ENCODE measurements at regions not wholly inside any gene's neighbourhood (a gene's known extent, or its start where the extent isn't known, plus 50 kb on each side); places are given as distances from the start of the nearest gene placed in this dataset.

GRCh38 chr22:49306632-49307480 lies 520.8 kb downstream of the BRD1 start:
- no peak for DNase-seq

- DNase-seq: no peak
These were observed 521.6 kb downstream of the BRD1 start for GRCh38 chr22:49305966-49306631.

- no peak for DNase-seq
These were observed 522.3 kb downstream of the BRD1 start for GRCh38 chr22:49305214-49305965.

GRCh38 chr22:49303781-49304461 lies 523.8 kb downstream of the BRD1 start:
- DNase-seq: no peak

DNA sequence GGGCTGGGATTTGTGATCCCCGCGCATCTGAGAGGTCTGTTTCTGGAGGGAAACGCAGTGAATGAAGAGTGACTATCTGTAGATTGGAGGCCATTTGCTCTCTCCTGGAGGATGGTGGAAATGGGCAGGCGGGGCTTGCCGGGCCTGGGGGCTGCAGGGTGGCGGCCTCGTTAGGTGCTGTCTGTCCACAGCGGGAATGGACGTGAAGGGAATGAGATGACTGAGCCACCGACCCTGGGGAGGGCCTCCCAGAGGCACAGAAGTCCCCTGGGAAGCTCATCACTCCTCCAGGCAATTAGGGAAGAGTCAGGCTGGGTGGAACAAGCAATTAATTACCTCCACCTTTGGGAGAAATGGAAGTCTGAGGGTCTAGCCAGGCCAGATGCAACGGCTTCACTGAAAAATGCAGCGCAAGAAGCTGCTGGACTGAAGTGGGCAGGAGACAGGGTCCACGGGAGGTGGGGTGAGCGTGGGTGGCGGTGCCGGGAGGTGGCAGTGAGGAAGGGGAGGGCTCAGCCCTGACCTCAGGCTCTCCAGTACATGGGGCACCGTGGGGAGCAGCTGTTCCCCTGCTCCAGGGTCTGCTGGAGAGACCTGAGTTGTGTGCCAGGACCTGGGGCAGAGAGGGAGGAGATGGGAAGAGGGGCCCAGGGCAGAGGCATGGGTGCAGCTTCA lies 524.5 kb downstream of the BRD1 start:
- no peak for DNase-seq

DNA sequence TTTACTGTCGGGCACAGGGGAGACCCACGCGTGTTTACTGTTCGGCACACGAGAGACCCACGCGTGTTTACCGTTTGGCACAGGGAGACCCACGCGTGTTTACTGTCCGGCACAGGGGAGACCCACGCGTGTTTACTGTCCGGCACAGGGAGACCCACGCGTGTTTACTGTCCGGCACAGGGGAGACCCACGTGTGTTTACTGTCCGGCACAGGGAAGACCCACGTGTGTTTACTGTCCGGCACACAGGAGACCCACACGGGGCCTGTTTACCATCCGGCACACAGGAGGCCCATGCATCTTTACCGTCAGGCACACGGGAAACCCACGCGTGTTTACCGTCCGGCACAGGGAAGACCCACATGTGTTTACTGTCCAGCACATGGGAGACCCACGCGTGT lies 525.1 kb downstream of the BRD1 start:
- DNase-seq: no peak

GRCh38 chr22:49302150-49302460 lies 525.6 kb downstream of the BRD1 start:
- no peak for DNase-seq

GRCh38 chr22:49301398-49302149 lies 526.1 kb downstream of the BRD1 start:
- no peak for DNase-seq

DNA sequence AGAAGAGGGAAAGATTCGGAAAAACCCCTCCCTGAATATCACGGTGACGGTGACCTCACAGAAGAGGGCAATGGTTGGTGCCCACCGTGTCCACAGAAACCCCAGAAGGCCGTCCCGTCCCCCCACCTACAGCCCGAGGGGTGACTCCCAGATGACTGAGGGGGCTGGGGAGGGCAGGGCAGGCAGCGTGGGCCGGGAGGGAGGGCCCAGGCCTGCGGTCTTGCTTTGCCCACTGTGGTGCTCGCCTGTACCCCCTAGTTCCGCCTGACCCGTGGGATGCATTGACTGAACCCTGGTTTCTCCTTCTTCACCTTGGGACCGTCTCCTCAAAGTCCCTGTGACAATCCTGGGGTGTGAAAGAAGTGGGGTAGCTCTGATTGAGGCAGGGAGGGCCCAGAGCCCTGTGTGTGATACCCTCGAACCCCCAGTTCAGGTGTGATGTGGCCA lies 526.7 kb downstream of the BRD1 start:
- DNase-seq: no peak

DNA sequence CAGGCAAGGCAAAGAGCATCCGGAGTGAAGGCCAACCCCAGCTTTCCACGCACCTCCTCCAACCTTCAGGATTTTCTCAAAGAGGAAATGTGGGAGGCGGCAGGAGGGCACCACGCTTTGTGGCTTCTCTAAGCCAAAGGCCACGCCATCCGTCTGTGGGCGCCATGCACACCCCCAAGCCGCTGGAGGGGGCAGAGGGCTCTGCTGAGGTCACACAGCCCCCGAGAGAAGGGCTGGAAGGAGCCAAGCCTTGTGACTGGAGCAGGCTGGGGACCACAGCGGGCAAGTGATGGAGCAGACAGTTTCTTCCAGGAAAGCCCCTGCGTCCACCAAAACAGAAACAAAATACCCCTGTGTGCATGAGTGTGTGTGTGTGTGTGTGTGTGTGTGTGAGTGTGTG lies 527.4 kb downstream of the BRD1 start:
- no peak for DNase-seq

DNA sequence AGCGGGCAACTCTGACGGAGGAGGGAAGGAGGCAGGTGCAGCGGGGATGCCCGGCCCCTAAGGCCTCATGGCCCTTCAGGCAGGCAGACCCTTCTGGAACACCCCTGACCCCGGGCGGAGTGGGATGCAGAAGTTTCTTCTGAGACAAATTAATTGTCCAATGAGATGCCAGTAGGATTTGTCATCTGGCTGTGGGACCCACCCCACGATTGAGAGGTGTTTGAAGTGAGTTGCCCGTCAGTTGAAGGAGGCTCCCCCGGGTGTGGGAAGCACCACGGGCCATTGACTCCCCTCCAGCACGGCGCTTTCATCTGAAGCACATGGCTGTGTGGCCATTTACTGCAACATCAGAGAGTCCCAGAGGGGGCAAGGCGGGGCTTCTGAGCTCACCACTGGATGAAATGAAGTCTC lies 527.8 kb downstream of the BRD1 start:
- no peak for DNase-seq

DNA sequence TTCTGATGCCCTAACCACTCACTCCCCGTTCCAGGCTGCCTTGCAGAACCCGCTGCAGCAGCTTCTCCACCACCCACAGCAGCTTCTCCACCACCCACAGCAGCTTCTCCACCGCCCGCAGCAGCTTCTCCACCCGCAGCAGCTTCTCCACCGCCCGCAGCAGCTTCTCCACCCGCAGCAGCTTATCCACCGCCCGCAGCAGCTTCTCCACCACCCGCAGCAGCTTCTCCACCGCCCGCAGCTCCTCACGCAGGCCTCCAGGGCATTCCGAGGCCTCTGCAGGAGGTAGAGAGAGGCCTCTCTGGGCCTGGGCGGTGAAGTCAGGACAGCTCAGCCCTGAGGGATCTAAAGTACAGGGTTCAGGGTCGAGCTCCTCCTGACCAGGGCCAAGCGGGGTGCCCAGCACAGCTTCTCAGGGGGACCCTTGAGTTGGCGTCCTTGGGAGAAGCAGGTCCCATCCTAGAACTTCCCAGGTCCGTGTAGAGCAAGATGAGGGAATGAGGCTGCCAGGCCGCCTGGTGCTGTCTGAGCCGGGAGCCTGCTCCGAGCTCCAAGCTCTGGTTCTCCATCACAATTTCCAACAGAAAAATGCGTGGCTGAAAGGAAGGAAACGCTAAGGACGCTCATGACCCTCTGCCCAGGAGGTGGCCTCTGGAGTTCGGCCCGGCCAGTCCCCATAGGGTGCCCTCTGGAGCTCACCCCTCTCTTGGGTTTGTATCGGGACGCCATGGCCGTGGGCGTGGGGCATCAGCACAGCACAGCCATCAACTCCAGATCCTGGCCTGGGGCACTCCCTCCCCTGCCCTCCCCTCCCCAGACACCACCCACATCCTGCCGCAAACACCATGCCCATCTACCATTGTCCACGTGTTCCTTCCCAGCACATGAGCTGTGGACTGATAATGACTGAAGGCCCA lies 528.6 kb downstream of the BRD1 start:
- DNase-seq: no peak

GRCh38 chr22:49297871-49298721 lies 529.6 kb downstream of the BRD1 start:
- no peak for DNase-seq

GRCh38 chr22:49297286-49297870 lies 530.3 kb downstream of the BRD1 start:
- DNase-seq: no peak

DNA sequence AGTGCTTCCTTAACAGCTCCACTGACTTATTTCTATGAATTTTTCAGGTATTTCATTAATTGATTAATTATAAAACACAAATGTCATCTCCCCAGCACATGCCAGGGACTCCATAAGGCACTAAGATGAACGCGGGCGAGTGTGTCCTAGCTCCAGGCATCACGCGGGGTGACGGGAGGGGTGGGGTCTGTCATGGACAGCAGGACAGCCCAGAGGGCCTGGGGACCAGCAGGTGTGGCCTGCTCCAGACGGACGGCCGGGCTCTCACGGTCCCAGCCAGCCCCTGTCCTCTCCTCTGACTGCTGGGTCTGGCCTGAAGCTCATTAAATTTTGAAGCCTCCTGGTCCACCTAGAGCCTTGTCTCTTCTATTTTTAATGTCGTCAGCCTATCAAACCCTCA lies 531.1 kb downstream of the BRD1 start:
- DNase-seq: no peak

- DNase-seq: no peak
These were observed 531.7 kb downstream of the BRD1 start for GRCh38 chr22:49295851-49296560.

GRCh38 chr22:49295465-49295743 lies 532.3 kb downstream of the BRD1 start:
- no peak for DNase-seq

DNA sequence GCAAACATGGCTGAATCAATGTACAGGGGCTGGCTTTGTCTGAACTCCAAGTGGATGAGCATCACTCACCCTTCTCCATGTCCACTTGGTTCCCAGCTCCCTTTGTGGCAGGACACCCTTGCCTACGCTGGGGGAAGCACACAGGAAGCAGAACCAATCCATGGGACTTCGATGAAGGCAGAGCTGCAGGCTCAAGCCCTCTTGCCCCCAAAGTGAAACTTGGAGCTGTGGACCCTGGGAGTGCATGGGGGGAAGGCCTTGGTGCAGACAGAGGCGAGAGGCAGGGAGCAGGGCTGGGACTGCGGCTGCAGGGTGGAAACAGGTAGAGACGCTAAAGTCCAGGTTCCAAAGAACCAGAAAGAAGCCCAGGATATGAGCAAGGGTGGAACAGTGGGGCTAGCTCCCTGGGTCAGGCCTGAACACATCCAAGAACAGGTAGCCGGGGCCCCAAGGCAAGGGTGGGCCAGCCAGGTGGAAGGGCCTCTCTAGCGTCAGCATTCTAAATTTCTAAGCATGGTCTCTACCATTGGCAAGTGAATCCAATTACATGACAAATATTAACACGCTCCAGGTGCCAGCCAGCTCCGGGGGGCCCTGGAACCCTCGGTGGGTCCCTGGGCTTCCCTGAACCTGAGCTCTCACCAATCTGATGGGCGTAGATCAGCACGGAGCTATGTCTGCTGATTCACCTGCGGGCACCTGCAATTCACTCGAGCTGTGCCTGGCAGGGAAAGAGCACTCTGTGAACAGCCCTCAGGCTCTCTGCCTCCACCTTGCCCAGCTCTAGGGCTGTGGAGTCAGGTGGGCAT lies 532.8 kb downstream of the BRD1 start:
- DNase-seq: no peak
